GM23338 (cell line): ENCODE measurements at regions not wholly inside any gene's neighbourhood (a gene's known extent, or its start where the extent isn't known, plus 50 kb on each side); places are given as distances from the start of the nearest gene placed in this dataset.

Experiments used
- CREB1 ChIP-seq: fragments of 250-450 bp; sonication (Bioruptor Pico); IDR thresholded peaks from 2 replicates; pipeline ENCODE4 v1.5.0; 2020; ENCODE audit warnings: low read depth, mild to moderate bottlenecking, moderate library complexity
- CTCF ChIP-seq, 2 experiments: fragments of 200-600 bp in 1 of 2; sonication (generic) in 1 of 2; conservative IDR thresholded peaks; 2 replicates each; pipeline versions ENCODE4 v1.5.1 to v1.6.1; 2016 to 2017; ENCODE audit warnings: antibody characterized with exemption in 2 of 2, low read depth in 2 of 2, mild to moderate bottlenecking in 2 of 2, moderate library complexity in 1 of 2
- EZH2 ChIP-seq: fragments of 200-600 bp; sonication (generic); IDR thresholded peaks from one replicate; pipeline ENCODE4 v1.8.0; 2017; ENCODE audit warnings: antibody characterized with exemption, mild to moderate bottlenecking, low read depth; ENCODE audit not compliant: unreplicated experiment
- POLR2AphosphoS5 ChIP-seq: IDR thresholded peaks from 2 replicates; pipeline ENCODE4 v1.6.1; 2016; ENCODE audit warnings: antibody characterized with exemption, low read depth
- REST ChIP-seq: IDR thresholded peaks from one replicate; pipeline ENCODE4 v1.6.1; 2018; ENCODE audit warnings: antibody characterized with exemption; ENCODE audit not compliant: unreplicated experiment
- ZNF114 ChIP-seq: fragments of 250-450 bp; sonication (Bioruptor Pico); IDR thresholded peaks from 2 replicates; pipeline ENCODE4 v1.5.0; 2020; ENCODE audit warnings: mild to moderate bottlenecking, moderate library complexity

GRCh38 chr13:55159765-55160164, 1981.0 kb upstream of the PRR20A start:
- TF ChIP-seq CTCF (conservative IDR thresholded peaks at IDR 0.05; ENCODE audit: low read depth in 2 of 2): no peak
- no peak for TF ChIP-seq POLR2AphosphoS5
- TF ChIP-seq EZH2: no peak
- TF ChIP-seq CREB1 (CRISPR knock-in tag): no peak
- no peak for TF ChIP-seq REST
- no peak for TF ChIP-seq ZNF114 (CRISPR knock-in tag)
